Naive thymus-derived CD8-positive, alpha-beta T cell (primary cell): ENCODE measurements at regions not wholly inside any gene's neighbourhood (a gene's known extent, or its start where the extent isn't known, plus 50 kb on each side); places are given as distances from the start of the nearest gene placed in this dataset.

Experiments used
- ATAC-seq, 2 donors: fragments of 150-1000 bp; cut with Tn5 transposase in 1 of 2; sonication (Bioruptor Pico), chemical (Tn5 transposase) in 1 of 2; 1 replicate in 1 of 2; 2 replicates in 1 of 2; pipeline ENCODE4 v1.10.0; 2021; ENCODE audit warnings: mild to moderate bottlenecking in 2 of 2, moderate library complexity in 2 of 2
- POLR2A ChIA-PET: fragments of 350-600 bp; sonication (Branson Sonifier 250); formaldehyde crosslinking; loops from one replicate; lab custom pipeline; 2021; ENCODE audit warnings: antibody characterized with exemption; lab: Charles Lee
- DNase-seq, 10 donors: peaks; one replicate each; pipeline versions ENCODE4 v3.0.0 to v3.0.0-alpha.2; 2020 to 2022
- H3K27ac Mint-ChIP-seq, 10 donors: one replicate each; pipeline ENCODE4 v1.8.0; 2020 to 2022; ENCODE audit warnings: mild to moderate bottlenecking in 10 of 10, mixed read lengths in 10 of 10, moderate library complexity in 4 of 10, inconsistent platforms in 1 of 10
- H3K27me3 Mint-ChIP-seq, 5 donors: one replicate each; pipeline ENCODE4 v1.8.0; 2021 to 2022; ENCODE audit warnings: mixed read lengths in 5 of 5
- H3K36me3 Mint-ChIP-seq, 3 donors: one replicate each; pipeline ENCODE4 v1.8.0; 2020 to 2022; ENCODE audit warnings: mixed read lengths in 3 of 3, mild to moderate bottlenecking in 2 of 3, inconsistent platforms in 1 of 3
- H3K4me1 Mint-ChIP-seq, 4 donors: one replicate each; pipeline ENCODE4 v1.8.0; 2021 to 2022; ENCODE audit warnings: mixed read lengths in 4 of 4
- H3K4me3 Mint-ChIP-seq, 10 donors: one replicate each; pipeline ENCODE4 v1.8.0; 2020 to 2022; ENCODE audit warnings: mild to moderate bottlenecking in 10 of 10, mixed read lengths in 10 of 10, moderate library complexity in 6 of 10, inconsistent platforms in 1 of 10
- H3K9me3 Mint-ChIP-seq, 9 donors: one replicate each; pipeline ENCODE4 v1.8.0; 2020 to 2022; ENCODE audit warnings: mixed read lengths in 9 of 9, mild to moderate bottlenecking in 3 of 9, inconsistent platforms in 1 of 9, moderate library complexity in 1 of 9

DNA sequence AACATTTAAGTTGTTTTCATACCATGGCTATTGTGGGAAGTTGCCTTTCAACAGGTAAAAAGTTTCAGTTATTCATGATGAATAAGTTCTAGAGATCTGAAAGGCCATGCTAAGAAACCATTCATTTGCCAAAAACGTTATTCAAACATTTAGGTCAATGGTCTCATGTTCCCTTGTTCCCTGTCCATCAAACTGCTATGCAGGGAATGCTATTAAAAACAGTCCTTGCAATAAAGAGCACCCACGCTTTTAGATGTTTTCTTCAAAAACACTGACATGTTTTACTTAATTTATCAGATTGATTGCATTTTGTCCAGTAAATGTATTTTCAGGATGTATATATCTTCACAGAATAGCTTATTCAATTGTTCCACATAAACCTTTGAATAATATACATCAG is 573.2 kb upstream of the PCDH20 start:
- no peaks in the 10 kb centered on the region for H3K36me3 Mint-ChIP-seq
- H3K4me3 Mint-ChIP-seq: no peak overlapping the region
- ATAC-seq: no peak
- H3K9me3 Mint-ChIP-seq: peaks cover 0 to 10% (median 0%) of the 10 kb centered on the region in 9 donors
- no peak for DNase-seq
- H3K27me3 Mint-ChIP-seq: no peaks in the 10 kb centered on the region
- no peak overlapping the region for H3K27ac Mint-ChIP-seq
- H3K4me1 Mint-ChIP-seq: no peaks in the 10 kb centered on the region
- POLR2A ChIA-PET: no interaction called here

DNA sequence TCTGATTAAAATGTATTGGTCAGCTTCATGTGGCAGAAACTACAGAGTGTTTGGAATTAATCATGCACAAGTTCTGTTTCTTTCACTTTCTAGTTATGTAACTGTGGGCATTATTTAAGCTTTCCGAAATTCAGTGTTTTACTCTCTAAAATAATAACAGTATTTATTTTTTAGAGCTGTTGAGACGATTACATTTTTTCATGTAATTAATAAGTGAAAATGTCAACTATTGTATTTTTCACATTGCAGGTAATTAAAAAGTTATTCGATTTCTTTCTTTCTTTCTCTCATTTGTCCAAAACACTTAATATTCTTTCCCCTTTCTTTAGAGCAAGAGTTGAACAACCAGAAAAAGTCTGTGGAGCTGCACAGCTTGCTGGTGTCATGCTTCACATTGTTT is 559.4 kb upstream of the PCDH20 start:
- Mint-ChIP-seq H3K27me3 (no peaks in the 10 kb centered on the region), H3K4me1 (no peaks in the 10 kb centered on the region), H3K4me3 (no peak overlapping the region), H3K27ac (no peak overlapping the region), H3K9me3 (peaks cover 0 to 25% (median 8%) of the 10 kb centered on the region in 9 donors), H3K36me3 (no peaks in the 10 kb centered on the region)
- ATAC-seq (no peak), DNase-seq (no peak)
- POLR2A ChIA-PET: no interaction called here

DNA sequence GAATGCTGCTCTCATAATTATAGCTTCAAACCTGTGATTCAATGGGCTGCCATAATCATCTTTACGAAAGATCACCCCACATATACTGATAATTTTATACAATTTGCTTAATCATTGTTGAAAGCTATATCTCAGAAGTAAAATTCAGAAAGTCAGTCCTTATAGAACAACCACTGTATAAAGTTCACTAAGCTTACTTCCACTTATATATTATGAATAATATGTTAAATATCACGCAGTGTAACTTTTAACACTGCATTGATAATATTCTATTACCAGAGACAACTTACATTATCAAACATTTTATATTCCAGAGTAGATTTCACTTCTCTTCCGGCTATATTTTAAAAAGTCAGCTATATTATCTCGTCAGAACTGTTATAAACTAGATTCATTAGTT is 550.1 kb upstream of the PCDH20 start:
- POLR2A ChIA-PET: no interaction called here
- Mint-ChIP-seq H3K27ac (no peak overlapping the region), H3K4me3 (no peak overlapping the region), H3K9me3 (peaks cover 0 to 9% (median 0%) of the 10 kb centered on the region in 9 donors), H3K27me3 (no peaks in the 10 kb centered on the region), H3K4me1 (no peaks in the 10 kb centered on the region), H3K36me3 (no peaks in the 10 kb centered on the region)
- ATAC-seq (no peak), DNase-seq (no peak)

DNA sequence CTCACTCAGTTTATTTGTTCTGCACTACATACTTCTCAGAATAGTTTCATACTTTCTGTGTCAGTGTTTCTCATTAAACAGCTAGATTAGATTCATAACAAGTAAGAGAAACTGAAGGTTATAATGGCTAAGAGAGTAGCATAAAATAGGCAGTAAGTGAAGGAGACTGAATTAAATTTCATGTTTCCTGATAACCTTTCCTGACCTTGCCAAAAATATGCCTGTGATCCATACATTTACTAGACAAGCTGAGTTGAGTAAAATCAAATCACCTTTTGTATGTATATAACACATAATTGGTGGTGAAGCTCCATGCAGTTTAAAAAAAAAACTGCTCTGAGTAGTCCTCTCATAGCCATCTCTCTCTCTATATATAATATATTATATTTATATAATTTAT is 545.3 kb upstream of the PCDH20 start:
- no peak for DNase-seq
- H3K27me3 Mint-ChIP-seq: no peaks in the 10 kb centered on the region
- peaks cover 0 to 23% (median 2%) of the 10 kb centered on the region in 9 donors for H3K9me3 Mint-ChIP-seq
- no peaks in the 10 kb centered on the region for H3K36me3 Mint-ChIP-seq
- H3K4me3 Mint-ChIP-seq: no peak overlapping the region
- no peak overlapping the region for H3K27ac Mint-ChIP-seq
- POLR2A ChIA-PET: no interaction called here
- ATAC-seq: no peak
- H3K4me1 Mint-ChIP-seq: no peaks in the 10 kb centered on the region

DNA sequence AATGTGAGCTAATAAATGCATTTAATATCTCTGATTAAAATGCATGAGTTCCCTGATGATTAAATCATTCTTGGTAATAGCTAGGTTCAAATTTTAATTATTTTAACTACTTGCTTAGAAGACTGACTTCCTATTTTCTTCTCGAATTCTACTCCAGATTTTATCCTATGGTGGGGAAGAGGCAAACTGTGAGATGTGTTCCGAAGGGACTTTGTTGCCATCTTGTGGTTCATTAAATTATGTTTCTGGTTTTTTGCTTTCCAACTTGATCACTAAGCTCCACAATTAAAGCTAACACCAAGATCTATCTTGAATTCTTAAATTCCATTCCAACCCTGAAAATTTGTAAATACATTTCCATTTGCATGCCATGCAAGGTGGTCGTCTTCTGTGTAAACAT is 538.4 kb upstream of the PCDH20 start:
- Mint-ChIP-seq H3K9me3 (peaks cover 0 to 6% (median 0%) of the 10 kb centered on the region in 9 donors), H3K27me3 (no peaks in the 10 kb centered on the region), H3K4me1 (no peaks in the 10 kb centered on the region), H3K4me3 (no peak overlapping the region), H3K36me3 (no peaks in the 10 kb centered on the region), H3K27ac (no peak overlapping the region)
- DNase-seq: no peak
- ATAC-seq: no peak
- POLR2A ChIA-PET: no interaction called here

DNA sequence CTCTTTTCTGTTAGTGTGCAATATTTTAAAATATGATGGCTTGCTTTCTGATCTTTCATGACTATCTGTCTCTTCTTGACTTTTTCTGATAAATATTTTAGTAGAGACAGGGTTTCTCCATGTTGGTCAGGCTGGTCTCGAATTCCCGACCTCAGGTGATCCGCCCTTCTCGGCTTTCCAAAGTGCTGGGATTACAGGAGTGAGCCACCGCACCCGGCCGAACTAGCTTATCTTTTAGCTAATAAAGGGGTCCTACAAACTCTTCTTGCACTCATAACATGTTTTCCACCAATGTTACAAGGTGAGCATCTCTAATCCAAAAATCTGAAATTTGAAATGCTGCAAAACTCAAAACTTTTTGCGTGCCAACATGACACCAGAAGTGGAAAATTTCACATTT is 535.2 kb upstream of the PCDH20 start:
- Mint-ChIP-seq H3K4me3 (no peak overlapping the region), H3K9me3 (peaks cover 0 to 5% (median 0%) of the 10 kb centered on the region in 9 donors), H3K27ac (no peak overlapping the region), H3K27me3 (no peaks in the 10 kb centered on the region), H3K36me3 (no peaks in the 10 kb centered on the region), H3K4me1 (no peaks in the 10 kb centered on the region)
- no peak for ATAC-seq
- DNase-seq: no peak
- POLR2A ChIA-PET: no interaction called here

DNA sequence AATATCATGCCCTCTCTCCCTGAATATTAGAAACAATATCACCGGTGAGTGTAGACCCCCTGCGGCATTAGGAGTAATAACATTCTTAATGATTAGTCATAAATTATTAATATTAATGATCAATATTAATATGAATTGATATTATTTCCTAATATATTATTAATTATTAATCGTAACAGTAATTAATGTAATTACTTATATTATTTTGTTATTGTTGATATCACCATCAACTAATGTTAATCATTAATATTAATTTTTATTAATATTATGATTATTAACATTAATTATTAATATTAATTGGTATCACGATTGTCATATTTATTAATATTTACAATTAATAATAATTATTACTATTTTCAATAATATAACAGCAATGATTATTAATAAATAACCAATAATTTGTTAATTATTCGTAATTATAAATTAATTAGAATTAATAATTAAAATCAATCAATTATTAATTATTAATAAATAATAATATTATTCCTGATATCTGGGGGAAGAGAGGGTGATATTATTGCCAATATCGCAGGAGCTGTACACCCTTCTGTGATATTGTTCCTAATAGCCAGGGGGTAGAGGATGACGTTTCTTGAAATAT is 528.8 kb upstream of the PCDH20 start:
- no peaks in the 10 kb centered on the region for H3K4me1 Mint-ChIP-seq
- peaks cover 0 to 33% (median 9%) of the 10 kb centered on the region in 9 donors for H3K9me3 Mint-ChIP-seq
- ATAC-seq (no peak), DNase-seq (no peak)
- POLR2A ChIA-PET: no interaction called here
- no peaks in the 10 kb centered on the region for H3K27me3 Mint-ChIP-seq
- H3K4me3 Mint-ChIP-seq: no peak overlapping the region
- no peaks in the 10 kb centered on the region for H3K36me3 Mint-ChIP-seq
- H3K27ac Mint-ChIP-seq: no peak overlapping the region

DNA sequence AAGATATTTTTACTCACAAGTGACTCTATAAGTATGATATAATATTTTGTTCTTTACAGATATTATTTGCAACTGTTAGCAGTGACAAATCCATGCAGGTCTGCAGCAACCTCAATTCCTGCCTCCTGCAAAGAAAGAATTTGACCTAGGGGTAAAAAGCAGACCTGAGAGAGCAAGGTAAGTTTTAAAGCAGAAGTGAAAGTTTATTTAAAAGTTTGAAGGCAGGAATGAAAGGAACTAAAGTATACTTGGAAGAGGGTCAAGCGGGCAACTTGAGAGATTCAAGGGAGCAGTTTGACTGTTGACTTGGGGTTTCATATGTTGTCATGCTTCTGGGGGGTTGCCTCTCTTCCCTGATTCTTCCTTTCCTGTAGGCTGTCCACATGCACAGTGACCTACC is 520.1 kb upstream of the PCDH20 start:
- no peak for DNase-seq
- Mint-ChIP-seq H3K27ac (no peak overlapping the region), H3K9me3 (peaks cover 0 to 12% (median 0%) of the 10 kb centered on the region in 9 donors), H3K36me3 (no peaks in the 10 kb centered on the region), H3K4me1 (no peaks in the 10 kb centered on the region), H3K27me3 (no peaks in the 10 kb centered on the region), H3K4me3 (no peak overlapping the region)
- ATAC-seq: no peak
- POLR2A ChIA-PET: no interaction called here

DNA sequence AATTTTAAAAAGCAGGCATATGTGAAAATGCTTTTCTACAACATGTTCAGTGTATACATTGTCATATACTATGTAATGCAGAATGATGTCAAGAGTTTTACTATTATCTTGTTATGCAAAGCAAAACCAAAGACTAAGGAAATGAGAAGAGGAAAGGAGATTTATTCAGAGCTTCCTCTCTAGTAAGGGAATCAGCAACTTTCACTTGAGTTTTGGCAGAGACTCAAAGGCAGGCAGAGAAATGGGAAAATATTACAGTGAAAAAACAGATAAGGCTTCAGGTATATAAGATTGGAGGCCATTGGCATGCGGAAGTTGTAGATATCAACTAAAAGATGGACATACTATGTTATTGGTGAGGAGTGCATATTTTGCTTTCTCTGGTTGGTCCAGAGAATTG is 512.0 kb upstream of the PCDH20 start:
- Mint-ChIP-seq H3K27ac (no peak overlapping the region), H3K27me3 (no peaks in the 10 kb centered on the region), H3K9me3 (peaks cover 3 to 30% (median 11%) of the 10 kb centered on the region in 9 donors), H3K4me3 (no peak overlapping the region), H3K4me1 (no peaks in the 10 kb centered on the region), H3K36me3 (peaks cover 0 to 3% (median 0%) of the 10 kb centered on the region in 3 donors)
- POLR2A ChIA-PET: no interaction called here
- no peak for DNase-seq
- no peak for ATAC-seq

DNA sequence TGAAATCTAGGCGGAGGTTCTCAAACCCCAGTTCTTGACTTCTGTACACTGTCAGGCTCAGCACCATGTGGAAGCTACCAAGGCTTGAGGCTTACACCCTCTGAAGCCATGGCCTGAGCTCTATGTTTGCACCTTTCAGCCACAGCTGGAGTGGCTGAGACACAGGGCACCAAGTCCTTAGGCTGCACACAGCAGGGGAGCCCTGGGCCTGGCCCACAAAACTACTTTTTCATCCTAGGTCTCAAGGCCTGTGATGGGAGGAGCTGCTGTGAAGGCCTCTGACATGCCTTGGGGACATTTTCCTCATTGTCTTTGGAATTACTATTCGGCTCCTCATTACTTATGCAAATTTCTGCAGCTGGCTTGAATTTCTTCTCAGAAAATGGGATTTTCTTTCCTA is 503.2 kb upstream of the PCDH20 start:
- H3K27ac Mint-ChIP-seq: no peak overlapping the region
- POLR2A ChIA-PET: no interaction called here
- ATAC-seq (no peak), DNase-seq (no peak)
- H3K4me1 Mint-ChIP-seq: no peaks in the 10 kb centered on the region
- no peaks in the 10 kb centered on the region for H3K36me3 Mint-ChIP-seq
- peaks cover 3 to 39% (median 16%) of the 10 kb centered on the region in 9 donors for H3K9me3 Mint-ChIP-seq
- no peaks in the 10 kb centered on the region for H3K27me3 Mint-ChIP-seq
- no peak overlapping the region for H3K4me3 Mint-ChIP-seq

DNA sequence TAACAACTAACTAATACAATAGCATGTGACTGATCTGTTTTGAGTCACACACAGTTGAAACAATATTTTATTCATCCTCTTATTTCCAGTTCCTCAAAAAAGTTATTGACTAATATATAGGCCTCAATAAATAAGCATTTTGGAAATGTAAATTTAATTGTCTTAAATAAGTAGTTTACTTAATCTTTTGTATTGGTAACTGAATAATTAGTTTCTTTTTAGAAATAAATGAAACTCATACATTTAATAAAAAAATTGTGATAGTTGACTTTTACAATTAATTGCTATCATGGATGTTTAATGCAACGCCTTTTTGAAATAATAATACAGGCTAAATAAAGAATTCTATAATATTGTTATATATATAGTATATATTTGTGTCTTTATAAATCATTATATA is 500.8 kb upstream of the PCDH20 start:
- H3K36me3 Mint-ChIP-seq: no peaks in the 10 kb centered on the region
- no peak overlapping the region for H3K27ac Mint-ChIP-seq
- H3K4me3 Mint-ChIP-seq: no peak overlapping the region
- POLR2A ChIA-PET: no interaction called here
- ATAC-seq: no peak
- peaks cover 0 to 20% (median 6%) of the 10 kb centered on the region in 9 donors for H3K9me3 Mint-ChIP-seq
- H3K27me3 Mint-ChIP-seq: no peaks in the 10 kb centered on the region
- DNase-seq: no peak
- no peaks in the 10 kb centered on the region for H3K4me1 Mint-ChIP-seq

DNA sequence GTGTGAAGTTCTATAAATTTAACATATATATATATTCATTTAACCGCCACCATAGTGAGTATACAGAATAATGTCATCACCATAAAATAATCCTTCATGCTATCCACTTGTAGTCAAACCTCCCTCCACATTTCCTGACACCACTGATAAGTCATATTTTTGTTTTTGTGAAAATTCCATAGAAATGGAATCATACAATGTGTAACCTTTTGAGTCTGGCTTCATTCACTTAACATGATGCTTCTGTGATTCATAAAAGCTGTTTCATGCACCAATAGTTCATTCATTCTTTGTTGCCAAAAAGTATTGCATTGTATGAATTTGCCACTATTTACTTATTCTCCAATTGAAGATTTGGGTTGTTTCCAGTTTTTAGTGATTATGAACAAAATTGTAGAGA is 497.5 kb upstream of the PCDH20 start:
- H3K27me3 Mint-ChIP-seq: no peaks in the 10 kb centered on the region
- DNase-seq (no peak), ATAC-seq (no peak)
- no peaks in the 10 kb centered on the region for H3K4me1 Mint-ChIP-seq
- H3K9me3 Mint-ChIP-seq: peaks cover 0 to 13% (median 0%) of the 10 kb centered on the region in 9 donors
- no peak overlapping the region for H3K4me3 Mint-ChIP-seq
- H3K36me3 Mint-ChIP-seq: no peaks in the 10 kb centered on the region
- POLR2A ChIA-PET: no interaction called here
- H3K27ac Mint-ChIP-seq: no peak overlapping the region

DNA sequence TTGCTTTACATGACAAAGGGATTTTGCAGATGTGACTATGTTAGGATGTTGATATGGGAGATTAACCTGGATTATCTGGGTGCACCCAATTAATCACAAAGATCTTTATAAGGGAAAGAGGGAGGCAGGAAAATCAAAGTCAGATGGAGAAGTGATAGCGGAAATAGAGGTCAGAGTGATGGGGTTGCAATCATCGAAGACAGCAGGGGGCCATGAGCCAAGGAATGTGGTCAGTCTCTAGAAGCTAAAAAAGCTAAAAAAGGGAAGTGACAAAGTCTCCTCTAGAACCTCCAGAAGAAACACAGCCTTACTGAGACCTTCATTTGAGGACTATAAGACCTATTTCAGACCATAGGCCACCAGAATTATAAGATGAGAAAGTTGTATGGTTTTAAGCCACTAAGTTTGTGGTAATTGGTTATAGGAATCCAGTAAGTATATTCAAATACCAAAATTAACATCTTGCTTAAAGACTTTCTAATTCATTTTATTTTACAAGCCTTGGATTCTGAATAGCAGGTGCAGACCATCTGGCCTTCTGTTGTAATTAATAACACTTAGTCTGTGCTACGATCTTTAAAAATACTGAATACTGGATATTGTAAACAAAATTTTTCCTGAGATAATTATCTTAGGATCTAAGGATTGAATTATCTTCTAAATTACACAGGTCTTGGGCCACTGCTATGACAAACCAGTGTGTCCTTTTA is 493.4 kb upstream of the PCDH20 start:
- Mint-ChIP-seq H3K27ac (no peak overlapping the region), H3K9me3 (peaks cover 0 to 9% (median 3%) of the 10 kb centered on the region in 9 donors), H3K27me3 (no peaks in the 10 kb centered on the region), H3K4me3 (no peak overlapping the region), H3K36me3 (no peaks in the 10 kb centered on the region), H3K4me1 (no peaks in the 10 kb centered on the region)
- ATAC-seq (no peak), DNase-seq (no peak)
- POLR2A ChIA-PET: no interaction called here

DNA sequence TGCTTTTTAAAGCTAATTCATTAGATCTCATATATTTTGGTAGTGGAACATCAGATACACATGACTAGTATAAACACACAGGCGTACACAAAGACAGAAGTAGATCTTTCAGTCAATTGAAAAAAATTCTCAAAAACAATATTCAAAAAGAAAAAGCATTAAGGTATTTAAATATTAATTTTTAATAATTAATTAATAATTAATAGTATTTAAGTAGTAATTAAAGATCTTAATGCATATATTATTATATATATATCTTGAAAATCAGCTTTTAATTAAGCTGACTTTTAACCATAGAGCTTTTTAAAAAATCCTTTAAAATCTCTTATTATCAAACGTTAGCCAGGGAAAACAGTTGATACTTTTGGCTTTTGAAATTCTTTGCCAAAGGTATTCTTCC is 489.4 kb upstream of the PCDH20 start:
- no peaks in the 10 kb centered on the region for H3K4me1 Mint-ChIP-seq
- no peak overlapping the region for H3K4me3 Mint-ChIP-seq
- no peaks in the 10 kb centered on the region for H3K27me3 Mint-ChIP-seq
- no peak overlapping the region for H3K27ac Mint-ChIP-seq
- DNase-seq (no peak), ATAC-seq (no peak)
- POLR2A ChIA-PET: no interaction called here
- H3K36me3 Mint-ChIP-seq: no peaks in the 10 kb centered on the region
- H3K9me3 Mint-ChIP-seq: peaks cover 0 to 13% (median 6%) of the 10 kb centered on the region in 9 donors
